Epithelial cell of proximal tubule (primary cell): ENCODE measurements at regions not wholly inside any gene's neighbourhood (a gene's known extent, or its start where the extent isn't known, plus 50 kb on each side); places are given as distances from the start of the nearest gene placed in this dataset.

Experiments used
- DNase-seq: peaks from one replicate; pipeline ENCODE4 v3.0.0-alpha.2; 2011; ENCODE audit warnings: low read depth
- H3K4me3 ChIP-seq: 2 replicates; pipeline ENCODE4 v1.5.1; 2011; ENCODE audit warnings: low read depth, mild to moderate bottlenecking, low read length
- TF ChIP-seq, protein P1 (sequence below): conservative IDR thresholded peaks from 2 replicates; pipeline ENCODE4 v1.5.1; 2012; ENCODE audit warnings: low read depth, mild to moderate bottlenecking, low read length

DNA sequence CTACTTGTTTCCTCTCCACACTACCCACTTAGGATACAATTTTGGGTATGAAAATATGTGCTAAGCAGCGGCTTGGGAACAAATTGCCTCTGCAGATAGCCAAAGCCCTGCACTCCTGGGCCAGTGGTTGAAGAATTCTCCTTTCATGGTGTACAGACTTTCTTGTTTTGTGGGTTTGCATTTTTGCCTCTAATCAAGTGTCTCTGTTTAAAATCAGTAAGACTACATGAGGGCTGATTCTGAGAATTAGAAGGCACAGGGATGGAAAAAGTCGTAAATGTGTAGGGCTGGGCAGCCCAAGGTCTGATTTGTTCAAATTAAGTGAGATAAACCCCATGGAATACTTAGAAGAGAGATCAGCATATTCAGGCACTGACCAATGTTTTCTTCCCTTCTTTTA is 103.7 kb upstream of the CD180 start:
- TF ChIP-seq, protein P1, sequence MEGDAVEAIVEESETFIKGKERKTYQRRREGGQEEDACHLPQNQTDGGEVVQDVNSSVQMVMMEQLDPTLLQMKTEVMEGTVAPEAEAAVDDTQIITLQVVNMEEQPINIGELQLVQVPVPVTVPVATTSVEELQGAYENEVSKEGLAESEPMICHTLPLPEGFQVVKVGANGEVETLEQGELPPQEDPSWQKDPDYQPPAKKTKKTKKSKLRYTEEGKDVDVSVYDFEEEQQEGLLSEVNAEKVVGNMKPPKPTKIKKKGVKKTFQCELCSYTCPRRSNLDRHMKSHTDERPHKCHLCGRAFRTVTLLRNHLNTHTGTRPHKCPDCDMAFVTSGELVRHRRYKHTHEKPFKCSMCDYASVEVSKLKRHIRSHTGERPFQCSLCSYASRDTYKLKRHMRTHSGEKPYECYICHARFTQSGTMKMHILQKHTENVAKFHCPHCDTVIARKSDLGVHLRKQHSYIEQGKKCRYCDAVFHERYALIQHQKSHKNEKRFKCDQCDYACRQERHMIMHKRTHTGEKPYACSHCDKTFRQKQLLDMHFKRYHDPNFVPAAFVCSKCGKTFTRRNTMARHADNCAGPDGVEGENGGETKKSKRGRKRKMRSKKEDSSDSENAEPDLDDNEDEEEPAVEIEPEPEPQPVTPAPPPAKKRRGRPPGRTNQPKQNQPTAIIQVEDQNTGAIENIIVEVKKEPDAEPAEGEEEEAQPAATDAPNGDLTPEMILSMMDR, result no peak
- no peak for DNase-seq
- no peak overlapping the region for H3K4me3 ChIP-seq

- no peak for DNase-seq
- H3K4me3 ChIP-seq, result no peak overlapping the region
- TF ChIP-seq, protein P1, result no peak
These were observed 102.7 kb upstream of the CD180 start for GRCh38 chr5:67299231-67299735.

DNA sequence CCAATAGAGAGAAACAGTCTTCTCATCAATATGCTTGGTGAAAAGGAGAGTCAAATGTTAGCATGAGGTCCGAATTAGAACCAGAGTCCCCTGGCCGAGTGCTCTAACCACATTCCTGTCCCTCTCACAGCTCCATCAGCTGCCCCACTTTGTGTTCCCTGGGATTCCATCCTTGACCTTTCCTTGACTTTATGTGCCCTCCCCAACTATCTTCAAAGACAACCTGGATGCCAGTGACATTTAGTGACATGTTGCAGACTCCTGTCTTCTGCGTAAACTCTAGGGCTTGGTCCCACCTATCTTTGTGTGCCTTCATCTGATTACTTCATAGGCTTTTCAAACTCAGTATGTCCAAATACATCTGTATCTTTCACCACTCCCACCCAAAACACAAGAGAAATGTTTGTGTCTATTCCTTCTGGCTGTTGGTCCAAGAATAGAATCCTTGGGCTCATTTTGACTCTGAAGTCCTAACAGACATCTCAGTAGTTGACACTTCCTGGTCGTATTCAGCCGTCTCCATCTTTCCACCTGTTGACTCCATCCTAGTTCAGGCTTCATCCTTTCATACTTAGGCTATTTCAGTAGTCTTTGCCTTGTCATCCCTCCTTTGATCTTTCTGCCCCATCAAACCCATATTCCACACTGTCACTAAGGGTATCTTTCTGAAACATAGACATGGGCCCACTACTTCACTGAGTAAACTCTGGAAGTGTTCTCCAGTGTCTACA is 101.4 kb upstream of the CD180 start:
- DNase-seq, result no peak
- TF ChIP-seq, protein P1, result no peak
- no peak overlapping the region for H3K4me3 ChIP-seq

- no peak overlapping the region for H3K4me3 ChIP-seq
- no peak for DNase-seq
- TF ChIP-seq, protein P1, result no peak
These were observed 100.8 kb upstream of the CD180 start for GRCh38 chr5:67297376-67297775.

DNA sequence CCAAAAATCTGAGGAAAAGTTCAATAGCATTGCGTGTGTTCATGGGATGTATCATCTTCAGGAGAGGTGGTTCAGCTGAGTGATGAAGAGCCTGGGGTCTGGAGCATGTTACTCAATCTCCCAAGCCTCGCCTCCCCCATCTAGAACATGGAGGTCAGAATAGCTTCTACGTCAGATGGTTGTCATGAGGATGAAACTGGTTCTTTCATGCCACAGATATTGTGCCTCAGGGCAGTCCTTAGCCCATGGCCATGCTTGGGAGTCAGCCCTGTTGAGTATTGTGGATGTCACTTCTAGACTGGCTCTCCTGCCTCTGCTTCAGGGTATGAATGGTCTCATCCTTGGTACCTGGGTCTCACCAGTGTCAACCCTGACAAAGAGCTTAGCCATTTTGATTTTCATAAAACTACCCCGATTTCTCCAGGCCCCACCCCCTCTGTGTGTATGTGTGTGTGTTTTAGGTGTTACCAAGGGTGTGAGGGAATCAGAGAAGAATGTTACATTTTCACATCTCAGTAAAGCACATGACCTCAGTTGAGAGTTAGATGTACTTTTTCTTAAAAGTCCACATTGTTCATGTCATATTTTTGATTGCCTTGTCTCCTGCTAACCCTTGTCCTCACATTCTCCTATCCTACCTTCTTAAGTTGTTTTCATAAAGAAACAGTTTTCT is 97.8 kb upstream of the CD180 start:
- TF ChIP-seq, protein P1, result no peak
- no peak overlapping the region for H3K4me3 ChIP-seq
- no peak for DNase-seq

GRCh38 chr5:67293226-67293625 is 96.6 kb upstream of the CD180 start:
- no peak overlapping the region for H3K4me3 ChIP-seq
- DNase-seq, result no peak
- TF ChIP-seq, protein P1, result no peak
